ENCODE measurements at regions not wholly inside any gene's neighbourhood (a gene's known extent, or its start where the extent isn't known, plus 50 kb on each side); places are given as distances from the start of the nearest gene placed in this dataset.

DNA sequence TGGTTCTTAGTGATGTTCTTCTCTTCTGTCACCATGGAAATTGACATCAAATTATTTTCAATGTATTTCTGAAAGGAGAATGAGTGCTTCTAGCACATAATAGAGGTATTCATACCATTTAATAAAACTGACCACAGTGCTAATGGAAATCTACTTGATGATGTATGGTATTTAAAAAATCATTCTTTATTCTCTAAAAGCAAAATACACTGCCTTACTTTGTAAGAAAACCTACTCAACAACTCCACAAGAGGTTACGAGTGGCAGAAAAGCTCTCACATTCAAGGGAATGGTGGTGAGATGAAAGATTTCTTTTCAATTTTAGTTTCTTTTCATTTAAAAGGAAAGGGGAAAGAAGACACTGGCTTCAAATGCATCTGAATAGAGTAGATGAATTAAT is 382.3 kb upstream of the CHST9 start:
- WGBS (ENCODE audit: extremely low coverage, insufficient read length, low lambda C conversion rate) = no CpG with 5 or more reads among the region's 1 CpG

More for the DNA sequence above, 382.3 kb upstream of the CHST9 start:
- H2AFZ ChIP-seq (ENCODE audit: low read length) = no peak overlapping the region
- no peak overlapping the region for H3K27ac ChIP-seq (ENCODE audit: insufficient read length, low read depth, low read length)
- H3K9me3 ChIP-seq (ENCODE audit: control insufficient read depth, low read depth, low read length) = no peaks in the 10 kb centered on the region
- no peak overlapping the region for H3K18ac ChIP-seq (ENCODE audit: insufficient read length, low read depth, low read length)
- Mint-ChIP-seq H3K27ac (no peak overlapping the region; a peak in 1 of 7 replicates), H3K4me3 (no peak overlapping the region), H3K9me3 (peaks cover 0 to 8% of the 10 kb centered on the region in 2 experiments), H3K27me3 (ENCODE audit: low read depth) (peaks cover 17% of the 10 kb centered on the region), H3K36me3 (ENCODE audit: insufficient read depth in 1 of 3, low read depth in 3 of 3) (peaks cover 5 to 8% (median 8%) of the 10 kb centered on the region in 3 experiments; a peak in 6 of 7 replicates), H3K4me1 (peaks cover 16 to 21% of the 10 kb centered on the region in 2 experiments)
- H2AK5ac ChIP-seq (ENCODE audit: insufficient read length, low read length) = no peak overlapping the region
- H3K79me1 ChIP-seq (ENCODE audit: insufficient read depth, low read depth, low read length, poor library complexity, severe bottlenecking) = no peaks in the 10 kb centered on the region
- no peak overlapping the region for H2BK5ac ChIP-seq (ENCODE audit: insufficient read length, low read length)
- H4K20me1 ChIP-seq (ENCODE audit: control insufficient read depth, insufficient read depth, insufficient read length) = no peaks in the 10 kb centered on the region
- H3K23me2 ChIP-seq (ENCODE audit: insufficient read length, low read depth, low read length, poor library complexity, severe bottlenecking) = no peaks in the 10 kb centered on the region
- no peak overlapping the region for H4K8ac ChIP-seq (replicated peaks; ENCODE audit: insufficient read length, low read depth, low read length)
- no peak overlapping the region for H4K5ac ChIP-seq (ENCODE audit: insufficient read length, low read depth, low read length)
- no peaks in the 10 kb centered on the region for H3K79me2 ChIP-seq (ENCODE audit: insufficient read depth, low read length)
- no peak overlapping the region for H3K4me2 ChIP-seq (ENCODE audit: insufficient read depth, insufficient read length, low read length)
- H2BK120ac ChIP-seq (ENCODE audit: low read depth, low read length, poor library complexity, severe bottlenecking) = no peak overlapping the region
- H3K14ac ChIP-seq (ENCODE audit: insufficient read depth, low read length) = no peak overlapping the region
- peaks cover 5% of the 10 kb centered on the region; the same call in 1 of the 2 replicates for H3K4me1 ChIP-seq (ENCODE audit: insufficient read depth, low read length)
- no peak overlapping the region for H2BK15ac ChIP-seq (ENCODE audit: low read depth, low read length)
- no peak overlapping the region for H3K9ac ChIP-seq (ENCODE audit: extremely low read depth, insufficient read length, low read length)
- no peaks in the 10 kb centered on the region for H3K27me3 ChIP-seq (ENCODE audit: insufficient read depth, low read length)
- H4K91ac ChIP-seq (ENCODE audit: insufficient read length, low read depth, low read length) = no peak overlapping the region
- H3K56ac ChIP-seq (ENCODE audit: insufficient read length, low read depth, low read length) = no peak overlapping the region
- no peak for DNase-seq
- no peak overlapping the region for H3K23ac ChIP-seq (ENCODE audit: insufficient read length, low read depth, low read length)
- H3T11ph ChIP-seq (ENCODE audit: low read length) = no peak overlapping the region
- H2BK12ac ChIP-seq (ENCODE audit: insufficient read length, low read depth, low read length) = no peak overlapping the region
- TF ChIP-seq, protein P1, sequence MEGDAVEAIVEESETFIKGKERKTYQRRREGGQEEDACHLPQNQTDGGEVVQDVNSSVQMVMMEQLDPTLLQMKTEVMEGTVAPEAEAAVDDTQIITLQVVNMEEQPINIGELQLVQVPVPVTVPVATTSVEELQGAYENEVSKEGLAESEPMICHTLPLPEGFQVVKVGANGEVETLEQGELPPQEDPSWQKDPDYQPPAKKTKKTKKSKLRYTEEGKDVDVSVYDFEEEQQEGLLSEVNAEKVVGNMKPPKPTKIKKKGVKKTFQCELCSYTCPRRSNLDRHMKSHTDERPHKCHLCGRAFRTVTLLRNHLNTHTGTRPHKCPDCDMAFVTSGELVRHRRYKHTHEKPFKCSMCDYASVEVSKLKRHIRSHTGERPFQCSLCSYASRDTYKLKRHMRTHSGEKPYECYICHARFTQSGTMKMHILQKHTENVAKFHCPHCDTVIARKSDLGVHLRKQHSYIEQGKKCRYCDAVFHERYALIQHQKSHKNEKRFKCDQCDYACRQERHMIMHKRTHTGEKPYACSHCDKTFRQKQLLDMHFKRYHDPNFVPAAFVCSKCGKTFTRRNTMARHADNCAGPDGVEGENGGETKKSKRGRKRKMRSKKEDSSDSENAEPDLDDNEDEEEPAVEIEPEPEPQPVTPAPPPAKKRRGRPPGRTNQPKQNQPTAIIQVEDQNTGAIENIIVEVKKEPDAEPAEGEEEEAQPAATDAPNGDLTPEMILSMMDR (conservative IDR thresholded peaks at IDR 0.05) = no peak
- H3K4ac ChIP-seq (ENCODE audit: low read depth, low read length) = no peak overlapping the region
- H2BK20ac ChIP-seq (ENCODE audit: low read depth, low read length, poor library complexity, severe bottlenecking) = no peak overlapping the region
